ENCODE measurements at regions not wholly inside any gene's neighbourhood (a gene's known extent, or its start where the extent isn't known, plus 50 kb on each side); places are given as distances from the start of the nearest gene placed in this dataset.

DNA sequence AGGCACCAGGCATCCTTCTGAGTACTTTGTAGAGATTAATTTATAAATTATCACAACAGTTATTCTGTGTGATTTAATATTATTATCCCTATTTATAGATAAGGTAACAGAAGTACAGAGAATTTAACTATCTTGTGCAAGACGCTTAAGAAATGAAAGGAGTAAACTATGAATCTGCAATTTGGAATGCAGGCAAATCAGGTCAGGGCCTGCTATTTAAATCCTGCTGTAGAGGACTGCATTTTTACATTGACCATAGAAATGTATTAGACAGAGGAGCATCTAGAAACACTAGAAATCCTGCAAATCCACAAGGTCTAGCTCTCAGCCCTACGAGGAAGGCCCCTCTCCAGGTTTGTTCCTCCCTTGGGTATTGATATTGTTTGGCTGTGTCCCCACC is 336.2 kb downstream of the ETS1 start:
- no peak for DNase-seq

DNA sequence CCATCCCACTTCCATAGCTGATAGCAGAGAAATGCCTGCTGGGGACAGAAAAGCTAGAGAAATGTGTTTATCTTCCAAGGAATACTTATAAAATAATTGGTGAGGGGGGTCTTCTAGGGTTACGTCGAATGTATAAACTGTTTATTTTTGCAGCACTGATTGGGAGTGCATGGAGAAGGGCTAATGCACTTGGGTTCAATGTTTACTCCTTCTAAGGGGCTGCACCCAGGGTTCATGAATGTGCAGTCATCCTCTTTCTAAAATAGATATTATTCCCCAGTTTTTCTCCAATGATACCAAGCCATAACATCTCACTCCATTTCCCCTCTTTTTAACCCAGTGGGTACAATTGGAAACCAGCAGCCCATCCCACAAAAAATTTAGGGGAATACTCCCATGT is 336.9 kb downstream of the ETS1 start:
- no peak for DNase-seq

DNA sequence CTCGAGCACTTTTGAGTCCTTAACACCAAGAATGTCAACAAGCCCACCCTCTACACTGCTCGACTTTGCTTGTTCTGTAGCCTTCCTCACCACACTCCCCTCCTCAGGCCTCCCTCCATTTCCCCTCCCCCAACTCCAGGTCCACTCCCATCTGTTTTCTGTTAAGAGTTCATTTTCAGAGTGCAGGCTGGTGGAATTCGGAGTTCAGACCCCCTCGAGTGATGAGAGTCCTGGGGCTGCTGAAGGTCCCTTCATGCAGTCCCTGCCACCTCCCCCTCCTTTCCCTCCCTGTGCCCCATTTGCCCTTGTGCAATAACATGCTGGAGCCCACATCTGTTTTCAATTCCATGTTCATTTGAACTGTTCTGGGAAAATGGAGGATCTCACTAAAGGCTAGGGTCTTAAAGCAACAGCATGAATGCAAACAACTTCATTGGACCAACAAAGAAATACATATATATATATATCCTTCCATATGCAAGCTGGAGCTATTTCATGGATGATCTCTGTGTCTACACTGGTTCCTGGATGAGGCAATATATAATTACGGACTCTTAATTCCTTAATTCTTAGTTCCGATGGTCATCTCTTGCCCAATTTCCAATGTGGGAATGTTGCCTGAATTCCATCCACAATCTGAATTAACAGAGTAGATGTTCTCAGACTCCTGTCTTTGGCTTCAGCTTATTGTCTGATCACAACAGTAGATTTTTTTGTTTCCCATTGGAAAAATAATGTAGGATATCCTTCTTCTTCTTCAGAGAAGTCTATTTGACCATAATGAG is 340.4 kb downstream of the ETS1 start:
- DNase-seq, result no peak

DNA sequence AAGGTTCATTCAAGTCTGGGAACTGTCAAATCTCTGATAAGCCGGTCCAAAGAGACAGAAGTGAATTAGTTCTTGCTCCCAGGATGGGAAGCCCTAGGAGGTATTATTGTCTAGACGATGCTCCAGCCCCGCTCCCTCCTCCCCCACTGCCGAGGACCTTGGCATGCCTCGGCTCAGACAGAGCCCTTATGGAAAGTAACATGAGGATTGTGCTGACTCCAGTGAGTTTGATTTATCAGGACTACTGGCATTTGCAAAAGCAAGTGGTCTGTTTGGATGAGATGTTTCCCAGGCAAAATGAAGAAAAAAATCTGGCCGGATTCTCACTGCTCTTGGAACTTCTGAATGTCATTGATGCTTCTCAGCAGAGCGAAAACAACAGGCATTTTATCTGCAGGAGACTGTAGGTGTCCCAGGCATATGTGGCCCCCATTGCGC is 341.0 kb downstream of the ETS1 start:
- no peak for DNase-seq

DNA sequence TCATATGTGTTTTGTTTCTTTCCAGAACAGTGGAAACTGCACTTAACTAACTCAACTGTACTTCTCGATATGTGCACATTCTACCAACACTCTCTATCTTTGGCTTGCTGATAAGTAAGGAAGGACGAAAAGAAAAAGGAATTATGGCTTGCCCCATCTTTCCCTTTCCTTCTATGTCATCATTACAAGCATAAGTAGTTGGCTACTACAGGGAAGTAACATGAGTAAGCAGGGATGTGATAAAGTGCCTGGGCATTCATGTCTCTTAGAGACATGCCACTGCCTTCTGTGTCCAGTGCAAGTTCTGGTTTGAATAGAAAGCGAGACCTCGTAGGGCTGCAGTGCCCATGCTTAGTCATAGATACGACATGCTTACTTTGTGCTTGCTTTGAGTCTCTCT is 342.5 kb downstream of the ETS1 start:
- DNase-seq, result no peak

DNA sequence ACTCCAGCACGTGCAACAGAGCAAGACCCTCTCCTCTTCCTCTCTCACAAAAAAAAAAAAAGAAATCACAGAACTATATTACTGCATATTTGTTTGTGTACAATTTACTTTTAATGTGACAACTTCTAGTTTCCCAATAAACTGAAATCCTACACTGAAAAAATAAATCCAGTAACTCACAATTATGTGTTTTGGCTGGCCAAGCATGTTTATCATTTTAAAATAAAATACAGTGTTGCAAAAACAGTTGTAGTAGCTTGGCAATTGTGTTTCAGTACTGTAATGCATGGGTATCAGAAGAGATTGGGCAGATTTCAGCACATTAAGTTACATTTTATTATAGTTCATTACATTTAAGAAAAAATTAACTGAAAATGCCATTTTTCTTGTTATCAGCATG is 344.9 kb downstream of the ETS1 start:
- no peak for DNase-seq

DNA sequence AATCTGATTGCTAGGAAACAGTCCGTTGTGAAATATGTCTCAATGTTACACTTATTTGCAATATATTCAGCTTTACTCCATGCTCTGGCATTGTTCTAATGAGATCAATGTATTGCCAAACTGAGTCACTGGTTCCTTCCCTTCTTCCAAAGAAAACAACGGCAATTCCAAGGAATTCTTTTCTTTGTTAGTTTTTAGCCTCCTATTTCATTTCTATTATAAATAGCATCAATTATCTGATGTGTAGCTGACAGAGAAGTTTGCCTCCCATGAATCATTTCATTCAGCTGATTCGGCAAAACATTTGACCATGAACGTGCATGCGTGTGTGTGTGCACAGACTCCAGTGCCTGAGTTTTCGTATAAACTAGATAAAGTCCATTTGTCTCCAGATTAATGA is 346.8 kb downstream of the ETS1 start:
- no peak for DNase-seq

DNA sequence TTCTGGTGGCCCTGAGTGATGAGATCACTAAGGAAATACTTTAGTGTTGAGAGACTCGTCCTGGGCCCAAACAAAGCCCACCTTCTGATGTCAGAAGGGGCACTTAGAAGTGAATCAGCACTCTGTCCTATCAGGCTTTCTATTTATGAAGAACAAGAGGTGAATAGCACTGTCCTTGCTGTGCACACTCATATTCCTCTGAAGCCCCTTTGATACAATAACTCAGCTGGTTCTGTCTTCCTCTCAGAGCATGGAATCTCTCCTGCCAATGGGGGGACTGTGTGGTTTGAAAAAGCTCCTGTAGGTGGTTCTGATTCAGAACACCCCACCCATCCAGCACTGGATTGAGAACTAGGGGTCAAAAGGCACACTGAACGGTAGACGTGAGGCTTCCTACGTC is 348.1 kb downstream of the ETS1 start:
- no peak for DNase-seq

DNA sequence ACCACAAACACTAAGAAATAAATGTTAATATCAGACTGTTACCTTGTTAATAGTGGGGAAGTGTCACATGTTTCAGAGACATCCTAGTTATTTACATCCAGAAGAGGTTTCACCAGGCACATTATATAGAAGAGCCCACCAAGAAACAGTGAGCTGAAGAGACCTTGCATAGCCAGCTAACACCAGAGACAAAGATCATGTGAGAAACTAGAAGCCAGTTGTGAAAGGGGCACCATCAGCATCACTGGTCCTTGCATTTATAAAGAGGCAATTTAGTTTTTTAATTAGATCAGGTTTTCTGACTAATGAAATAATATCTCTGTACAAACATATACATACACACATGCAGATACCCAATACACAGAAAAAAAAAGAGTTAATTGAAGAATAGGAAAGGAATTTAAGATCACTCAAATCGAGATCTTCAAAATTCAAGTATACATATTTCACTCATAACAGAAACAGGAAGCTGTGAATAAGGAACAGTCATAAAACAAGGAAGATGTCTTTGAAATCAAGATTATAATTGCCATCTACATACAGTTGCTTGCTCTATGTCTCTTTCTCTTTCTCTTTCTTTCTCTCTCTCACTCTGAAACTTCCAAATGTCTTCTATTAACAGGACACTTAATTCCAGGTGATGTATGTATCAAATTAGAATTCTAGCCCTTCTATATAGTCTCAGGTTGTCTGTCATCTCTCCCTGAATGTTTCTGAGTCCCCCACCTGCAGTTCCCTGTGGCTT is 348.7 kb downstream of the ETS1 start:
- no peak for DNase-seq

DNA sequence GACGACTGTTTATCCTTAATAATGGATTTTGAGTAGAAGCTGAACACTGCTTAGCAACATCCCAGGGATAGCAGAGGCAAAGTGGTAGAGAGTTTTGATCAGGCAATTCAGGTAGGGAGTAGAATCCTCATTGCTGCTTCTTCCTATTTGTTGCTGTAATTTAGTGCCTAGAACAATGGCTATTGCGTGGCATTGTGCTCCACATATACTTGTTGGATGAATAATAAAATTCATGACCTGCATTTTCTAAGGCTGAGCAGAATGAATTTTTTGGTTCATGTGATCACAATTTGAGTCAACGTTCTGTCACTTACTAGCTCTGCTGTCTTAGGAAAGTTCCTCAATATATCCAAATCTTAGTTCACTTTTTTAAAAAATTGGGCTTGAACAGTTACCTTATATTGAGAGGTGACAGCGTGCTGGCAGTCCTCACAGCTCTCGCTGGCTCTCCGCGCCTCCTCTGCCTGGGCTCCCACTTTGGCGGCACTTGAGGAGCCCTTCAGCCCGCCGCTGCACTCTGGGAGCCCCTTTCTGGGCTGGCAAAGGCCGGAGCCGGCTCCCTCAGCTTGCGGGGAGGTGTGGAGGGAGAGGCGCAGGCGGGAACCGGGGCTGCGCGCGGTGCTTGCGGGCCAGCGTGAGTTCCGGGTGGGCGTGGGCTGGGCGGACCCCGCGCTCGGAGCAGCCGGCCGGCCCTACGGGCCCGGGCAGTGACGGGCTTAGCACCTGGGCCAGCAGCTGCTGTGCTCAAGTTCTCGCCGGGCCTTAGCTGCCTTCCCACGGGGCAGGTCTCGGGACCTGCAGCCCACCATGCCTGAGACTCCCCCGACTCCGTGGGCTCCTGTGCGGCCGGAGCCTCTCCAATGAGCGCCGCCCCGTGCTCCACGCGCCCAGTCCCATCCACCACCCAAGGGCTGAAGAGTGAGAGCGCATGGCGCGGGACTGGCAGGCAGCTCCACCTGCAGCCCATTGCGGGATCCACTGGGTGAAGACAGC is 350.6 kb downstream of the ETS1 start:
- DNase-seq, result no peak

DNA sequence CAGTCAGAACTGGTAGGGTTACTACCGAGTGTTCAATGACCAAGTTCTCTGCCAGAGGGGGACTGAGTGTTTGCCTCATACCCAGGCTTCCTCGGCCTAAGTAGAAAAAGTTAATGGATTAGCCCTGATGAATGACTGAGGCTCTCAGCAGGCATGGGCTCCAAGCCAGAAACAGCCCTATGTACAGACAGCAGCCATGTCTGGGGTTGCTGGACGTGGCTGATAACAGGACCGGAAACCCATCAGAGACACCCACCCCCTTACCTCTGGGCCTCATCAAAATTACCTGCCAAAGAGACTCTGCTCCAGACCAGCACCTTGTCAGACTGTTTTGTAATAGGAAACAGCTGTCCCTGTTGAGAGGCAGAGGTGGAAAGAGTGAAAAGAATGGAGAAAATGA is 351.4 kb downstream of the ETS1 start:
- no peak for DNase-seq

DNA sequence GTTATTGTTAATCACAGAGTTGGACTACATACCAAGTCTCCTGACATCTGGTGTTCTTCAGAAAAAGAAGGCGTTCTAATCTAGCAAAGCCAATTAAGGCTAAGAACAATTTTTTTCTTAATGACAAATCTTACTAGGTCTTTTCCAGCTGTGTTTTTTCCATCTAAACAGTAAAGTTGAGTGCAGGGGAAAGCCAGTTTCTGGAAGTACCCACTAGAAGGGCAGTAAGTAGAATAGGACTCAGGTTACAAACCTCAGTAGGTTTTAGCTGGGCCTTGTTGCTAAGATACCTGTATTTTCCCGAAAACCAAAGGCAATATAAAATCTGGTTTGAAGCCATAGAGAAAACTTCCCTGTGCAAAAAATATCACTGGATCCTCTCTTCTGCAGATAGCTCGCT is 351.9 kb downstream of the ETS1 start:
- no peak for DNase-seq

DNA sequence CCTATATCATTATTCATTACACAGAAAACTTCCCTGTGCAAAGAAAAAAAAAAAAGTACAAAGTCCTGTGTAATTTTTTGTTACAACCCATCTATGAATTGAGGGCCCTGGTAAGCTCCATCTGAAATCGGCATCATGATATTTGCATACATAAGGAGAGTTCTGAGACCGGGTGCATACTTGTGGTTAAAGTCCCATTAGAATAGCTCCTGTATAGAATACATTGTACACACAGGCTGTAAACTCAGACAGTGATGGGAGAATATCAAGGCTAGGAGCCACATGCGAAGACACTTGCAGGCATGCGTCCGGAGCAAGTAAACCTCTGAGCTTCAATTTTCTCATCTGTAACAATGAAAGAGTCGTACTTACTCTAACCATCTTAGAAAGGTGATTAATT is 353.2 kb downstream of the ETS1 start:
- no peak for DNase-seq

DNA sequence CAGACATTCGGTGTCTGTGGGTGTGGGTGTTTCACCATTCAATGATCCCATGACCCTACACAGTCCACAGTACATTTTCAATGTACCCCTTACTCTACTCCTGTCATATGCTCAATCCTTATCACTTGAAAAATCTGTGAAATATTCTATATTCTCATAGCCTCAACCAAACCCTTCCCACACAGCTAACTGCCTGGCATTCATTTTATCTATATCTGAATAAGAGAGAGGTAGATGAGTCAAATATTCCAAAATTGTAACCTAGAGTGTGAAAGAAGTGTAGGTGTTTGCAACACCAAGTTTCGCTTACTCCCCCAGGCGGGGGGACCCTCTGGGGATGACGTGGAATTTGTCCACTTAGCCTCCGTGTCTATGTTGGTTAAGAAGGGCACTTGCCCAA is 354.8 kb downstream of the ETS1 start:
- DNase-seq, result no peak

DNA sequence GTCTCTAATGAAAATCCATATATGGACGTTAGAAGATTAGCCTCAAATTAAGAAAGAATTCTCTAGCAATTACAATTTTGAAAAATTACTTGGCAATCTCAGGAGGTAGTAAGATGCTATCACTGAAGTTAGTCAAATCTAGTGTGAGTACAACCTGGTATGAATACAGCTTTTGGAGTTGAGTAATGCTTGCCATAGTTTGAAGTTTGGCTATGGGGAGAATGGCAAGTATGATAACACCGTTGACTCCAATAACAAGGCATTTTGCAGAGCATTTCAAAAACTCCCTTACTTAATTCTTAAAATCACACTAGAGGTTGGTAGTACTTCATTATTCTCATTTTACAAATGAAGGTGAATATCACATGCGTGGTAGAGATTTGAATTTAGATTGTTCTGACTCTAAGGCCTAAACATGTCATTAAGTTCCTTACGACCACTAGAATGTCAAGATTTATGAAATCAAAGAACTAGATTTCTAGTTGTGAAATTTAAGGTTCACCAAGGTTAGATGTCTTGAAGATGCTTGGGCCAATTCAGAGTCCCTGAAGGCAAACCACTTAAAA is 355.4 kb downstream of the ETS1 start:
- no peak for DNase-seq

DNA sequence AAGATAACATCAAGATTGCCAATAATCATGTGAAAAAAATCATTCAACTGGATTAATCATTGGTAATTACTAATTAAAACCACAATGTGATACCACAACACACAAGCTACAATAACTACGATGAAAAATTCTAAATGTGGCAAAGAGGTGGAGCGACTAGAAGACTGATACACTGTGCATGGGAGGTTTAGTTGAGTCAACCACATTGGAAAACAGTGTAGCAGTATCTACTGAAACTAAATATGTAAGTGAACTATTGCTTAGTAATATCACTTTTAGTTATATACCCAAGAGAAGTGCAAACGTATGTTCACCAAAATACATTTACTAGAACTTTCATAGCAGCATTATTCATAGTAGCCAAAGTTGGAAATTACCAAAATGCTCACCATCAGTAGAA is 359.9 kb downstream of the ETS1 start:
- DNase-seq, result no peak

DNA sequence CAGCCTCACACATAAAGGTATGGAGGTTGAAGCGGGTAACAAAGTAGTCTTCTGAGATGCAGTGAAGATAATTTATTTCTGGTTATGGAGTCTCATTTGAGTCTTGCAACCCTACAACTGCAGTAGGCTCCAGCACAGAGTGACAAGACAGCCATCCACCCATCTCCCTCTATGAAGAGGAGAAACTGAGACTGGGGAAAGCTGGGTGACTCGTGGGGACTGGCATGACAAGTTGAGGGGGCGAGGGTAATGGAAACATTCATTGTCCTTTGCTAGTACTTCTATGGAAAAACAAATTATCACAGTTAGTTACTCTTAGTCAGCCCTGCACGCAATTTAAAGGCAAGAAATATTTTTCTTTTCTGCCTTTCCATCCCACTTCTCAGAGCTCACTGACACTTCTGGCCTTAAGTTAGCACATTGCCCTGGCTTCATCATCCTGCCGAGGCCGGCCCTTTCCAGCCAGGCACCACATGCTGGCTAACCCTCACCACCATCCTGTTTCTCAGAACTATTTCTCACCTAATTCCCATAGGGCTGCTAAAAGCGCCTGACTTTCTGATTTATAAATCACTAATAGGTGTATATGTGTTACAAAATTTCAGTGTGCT is 361.1 kb downstream of the ETS1 start:
- no peak for DNase-seq

DNA sequence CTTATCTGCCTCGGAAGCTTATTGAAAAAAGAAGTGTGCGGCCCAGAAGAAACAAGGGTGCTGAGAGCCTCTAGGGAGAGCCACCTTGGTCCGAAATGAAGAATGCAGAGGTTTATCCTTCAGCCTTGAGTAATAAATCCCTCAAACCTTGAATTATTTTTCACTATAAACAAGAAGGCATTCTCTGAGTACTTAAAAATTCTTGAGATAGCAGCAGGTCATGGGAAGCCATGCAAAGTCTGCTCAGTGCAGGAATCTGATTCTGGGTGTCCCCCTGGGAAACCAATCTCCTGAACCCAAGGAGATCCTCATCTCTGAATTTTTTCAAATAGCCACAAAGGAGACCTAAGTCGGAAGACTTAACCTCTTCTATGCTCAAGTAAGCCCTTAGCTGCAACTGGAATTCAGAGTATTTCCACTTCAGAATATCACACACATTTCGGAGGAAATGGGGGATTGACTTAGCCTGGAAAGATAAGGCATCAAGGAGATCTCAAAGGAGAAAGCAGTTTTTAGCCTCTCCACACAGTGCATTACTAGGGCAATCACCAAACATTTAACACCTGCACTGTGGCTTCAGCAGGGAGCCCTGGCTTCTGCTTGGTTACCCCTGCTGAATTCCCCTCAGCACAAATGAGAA is 365.0 kb downstream of the ETS1 start:
- no peak for DNase-seq

DNA sequence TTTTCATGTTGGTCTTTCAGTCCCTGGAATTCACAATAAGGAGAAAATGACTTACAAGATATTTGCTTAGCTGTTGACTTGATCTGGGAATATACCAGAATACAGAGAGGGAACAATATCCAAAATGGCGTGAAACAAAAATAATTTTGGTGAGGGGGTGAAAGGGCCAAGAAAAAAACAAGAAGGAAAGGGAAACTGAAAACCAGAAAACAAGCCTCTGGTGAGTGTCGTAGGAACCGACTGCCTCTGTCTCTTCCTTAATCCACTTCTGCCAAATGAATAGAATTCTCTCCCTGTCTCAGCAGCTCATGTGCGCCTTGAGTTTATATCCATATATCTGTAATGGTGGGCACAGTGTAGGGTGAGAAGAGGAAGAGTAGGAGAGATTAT is 367.6 kb downstream of the ETS1 start:
- no peak for DNase-seq

DNA sequence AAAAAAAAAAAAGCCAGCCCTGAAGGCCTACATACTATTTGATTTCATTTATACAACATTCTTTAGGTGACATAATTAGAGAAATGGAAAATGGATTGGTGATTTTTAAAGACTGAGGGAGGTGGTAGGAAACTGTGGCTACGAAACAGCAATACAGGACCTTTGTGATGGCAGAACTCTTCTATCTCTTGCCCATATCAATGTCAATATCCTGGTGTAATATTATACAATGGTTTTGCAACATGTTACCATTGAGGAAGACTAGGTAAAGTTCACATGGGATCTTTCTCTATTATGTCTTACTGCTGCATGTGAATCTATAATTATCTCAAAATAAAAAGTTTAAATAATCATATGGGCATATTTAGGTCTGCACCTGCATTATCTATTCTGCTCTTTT is 371.2 kb downstream of the ETS1 start:
- no peak for DNase-seq

DNA sequence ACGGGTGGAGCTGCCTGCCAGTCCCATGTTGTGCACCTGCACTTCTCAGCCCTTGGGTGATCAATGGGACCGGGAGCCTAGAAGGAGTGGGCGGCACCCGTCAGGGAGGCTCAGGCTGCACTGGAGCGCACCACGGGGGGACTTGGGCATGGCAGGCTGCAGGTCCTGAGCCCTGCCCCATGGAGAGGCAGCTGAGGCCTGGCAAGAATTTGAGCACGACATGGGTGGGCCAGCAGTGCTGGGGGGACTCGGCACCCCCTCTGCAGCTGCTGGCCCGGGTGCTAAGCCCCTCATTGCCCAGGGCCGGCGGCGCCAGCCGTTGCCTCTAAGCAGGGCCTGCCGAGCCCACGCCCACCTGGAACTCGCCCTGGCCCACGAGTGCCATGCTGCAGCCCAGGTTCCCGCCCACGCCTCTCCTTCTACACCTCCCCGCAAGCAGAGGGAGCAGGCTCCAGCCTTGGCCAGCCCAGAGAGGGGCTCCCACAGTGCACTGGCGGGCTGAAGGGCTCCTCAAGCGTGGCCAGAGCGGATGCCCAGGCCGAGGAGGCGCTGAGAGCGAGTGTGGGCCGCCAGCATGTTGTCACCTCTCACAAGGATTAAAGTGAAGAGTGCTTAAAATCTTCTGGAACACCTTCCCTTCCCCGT is 372.0 kb downstream of the ETS1 start:
- no peak for DNase-seq

DNA sequence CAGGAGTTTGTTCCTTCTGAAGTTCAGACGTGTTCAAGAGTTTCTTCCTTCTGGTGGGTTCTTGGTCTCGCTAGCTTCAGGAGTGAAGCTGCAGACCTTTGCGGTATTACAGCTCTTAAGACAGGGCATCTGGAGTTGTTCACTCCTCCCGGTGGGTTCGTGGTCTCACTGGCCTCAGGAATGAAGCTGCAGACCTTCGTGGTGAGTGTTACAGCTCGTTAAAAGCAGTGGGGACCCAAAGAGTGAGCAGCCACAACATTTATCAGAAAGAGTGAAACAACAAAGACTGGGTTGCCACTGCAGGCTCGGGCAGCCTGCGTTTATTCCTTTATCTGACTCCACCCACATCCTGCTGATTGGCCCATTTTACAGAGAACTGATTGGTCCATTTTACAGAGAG is 373.1 kb downstream of the ETS1 start:
- DNase-seq, result no peak

Data from KG1 (cell line).